PFSK-1 (cell line): ENCODE measurements at regions not wholly inside any gene's neighbourhood (a gene's known extent, or its start where the extent isn't known, plus 50 kb on each side); places are given as distances from the start of the nearest gene placed in this dataset.

ENCODE experiments used
- FOXP2 ChIP-seq: optimal IDR thresholded peaks from 2 replicates; pipeline ENCODE3; 2011; ENCODE audit warnings: borderline replicate concordance, control low read depth, inconsistent platforms; ENCODE audit not compliant: insufficient read depth; ENCODE audit errors: extremely low read length, extremely low read depth
- POLR2AphosphoS5 ChIP-seq: IDR thresholded peaks from 2 replicates; pipeline ENCODE4 v1.6.1; 2012; ENCODE audit warnings: low read depth, mild to moderate bottlenecking, control low read depth, low read length, moderate library complexity
- REST ChIP-seq, 2 experiments: IDR thresholded peaks; 2 replicates each; pipeline versions ENCODE4 v1.6.1 to v1.8.0; 2011 to 2012; ENCODE audit warnings: low read depth in 2 of 2, low read length in 2 of 2, control low read depth in 1 of 2, inconsistent platforms in 1 of 2, mild to moderate bottlenecking in 1 of 2, moderate library complexity in 1 of 2; ENCODE audit not compliant: insufficient read depth in 1 of 2
- SIN3A ChIP-seq: IDR thresholded peaks from 2 replicates; pipeline ENCODE4 v1.6.1; 2012; ENCODE audit warnings: mild to moderate bottlenecking, low read length, moderate library complexity, borderline replicate concordance; ENCODE audit not compliant: insufficient read depth
- TAF1 ChIP-seq: IDR thresholded peaks from 2 replicates; pipeline ENCODE4 v1.6.1; 2012; ENCODE audit warnings: low read length, control low read depth, borderline replicate concordance; ENCODE audit not compliant: insufficient read depth

GRCh38 chr2:12068796-12069538 lies 322.5 kb downstream of the LPIN1 start:
- TF ChIP-seq REST (IDR thresholded peaks at IDR 0.05; ENCODE audit: insufficient read depth in 1 of 2, low read depth in 2 of 2, low read length in 2 of 2), result no peak
- TF ChIP-seq SIN3A, result no peak
- no peak for TF ChIP-seq POLR2AphosphoS5
- no peak for TF ChIP-seq FOXP2
- TF ChIP-seq TAF1, result no peak

GRCh38 chr2:12070153-12070552 lies 323.7 kb downstream of the LPIN1 start:
- TF ChIP-seq POLR2AphosphoS5, result no peak
- no peak for TF ChIP-seq SIN3A
- TF ChIP-seq REST (IDR thresholded peaks at IDR 0.05; ENCODE audit: insufficient read depth in 1 of 2, low read depth in 2 of 2, low read length in 2 of 2), result no peak
- no peak for TF ChIP-seq FOXP2
- no peak for TF ChIP-seq TAF1

- TF ChIP-seq REST (IDR thresholded peaks at IDR 0.05; ENCODE audit: insufficient read depth in 1 of 2, low read depth in 2 of 2, low read length in 2 of 2) (no peak), FOXP2 (no peak), POLR2AphosphoS5 (no peak), SIN3A (no peak), TAF1 (no peak)
These were observed 324.1 kb downstream of the LPIN1 start for GRCh38 chr2:12070581-12070980.

- no peak for TF ChIP-seq TAF1
- no peak for TF ChIP-seq POLR2AphosphoS5
- no peak for TF ChIP-seq FOXP2
- no peak for TF ChIP-seq SIN3A
- no peak for TF ChIP-seq REST (IDR thresholded peaks at IDR 0.05; ENCODE audit: insufficient read depth in 1 of 2, low read depth in 2 of 2, low read length in 2 of 2)
These were observed 324.9 kb downstream of the LPIN1 start for GRCh38 chr2:12071318-12071717.
